HUES48 (cell line): ENCODE measurements at regions not wholly inside any gene's neighbourhood (a gene's known extent, or its start where the extent isn't known, plus 50 kb on each side); places are given as distances from the start of the nearest gene placed in this dataset.
"Not testable (repeated sequence)": the region's sequence is repeated elsewhere in the genome, so short reads cannot be mapped to it uniquely, and the experiment has no call there.

ENCODE experiments used
- H3K27ac ChIP-seq: one replicate; pipeline ENCODE4 v1.7.0; 2013; ENCODE audit warnings: low read depth, low read length, inconsistent platforms
- H3K27me3 ChIP-seq: 2 replicates; pipeline ENCODE4 v1.6.1; 2013; ENCODE audit warnings: mild to moderate bottlenecking, low read length; ENCODE audit not compliant: control insufficient read depth, insufficient read depth
- H3K36me3 ChIP-seq: 2 replicates; pipeline ENCODE4 v1.6.1; 2013; ENCODE audit warnings: low read length; ENCODE audit not compliant: control insufficient read depth, insufficient read depth
- H3K4me1 ChIP-seq: 2 replicates; pipeline ENCODE4 v1.6.1; 2013; ENCODE audit warnings: mild to moderate bottlenecking, low read length; ENCODE audit not compliant: control insufficient read depth, insufficient read depth
- H3K4me3 ChIP-seq: 2 replicates; pipeline ENCODE4 v1.5.1; 2013; ENCODE audit warnings: mild to moderate bottlenecking, low read depth, low read length
- H3K9ac ChIP-seq: 2 replicates; pipeline ENCODE4 v1.6.1; 2013; ENCODE audit warnings: mild to moderate bottlenecking, low read depth, low read length, moderate library complexity
- H3K9me3 ChIP-seq: 2 replicates; pipeline ENCODE4 v1.6.1; 2013; ENCODE audit warnings: low read length; ENCODE audit not compliant: control insufficient read depth, insufficient read depth

- H3K4me3 ChIP-seq = no peak overlapping the region
- H3K27ac ChIP-seq = no peak overlapping the region
- no peaks in the 10 kb centered on the region for H3K9me3 ChIP-seq
These were observed 70.8 kb upstream of the CDC42EP3 start for GRCh38 chr2:37742286-37742685.

GRCh38 chr2:37744010-37744409 is 72.6 kb upstream of the CDC42EP3 start:
- Histone ChIP-seq H3K36me3 (no peaks in the 10 kb centered on the region), H3K9ac (no peak overlapping the region), H3K9me3 (no peaks in the 10 kb centered on the region), H3K27me3 (no peaks in the 10 kb centered on the region), H3K4me3 (no peak overlapping the region), H3K4me1 (no peaks in the 10 kb centered on the region), H3K27ac (no peak overlapping the region)

More at GRCh38 chr2:37742286-37742685, 70.8 kb upstream of the CDC42EP3 start:
- no peaks in the 10 kb centered on the region for H3K4me1 ChIP-seq
- H3K9ac ChIP-seq = no peak overlapping the region
- H3K36me3 ChIP-seq = no peaks in the 10 kb centered on the region
- no peaks in the 10 kb centered on the region for H3K27me3 ChIP-seq

- not testable (repeated sequence) for H3K9ac ChIP-seq, H3K4me3 ChIP-seq, H3K27me3 ChIP-seq, H3K36me3 ChIP-seq, H3K4me1 ChIP-seq, H3K27ac ChIP-seq, H3K9me3 ChIP-seq
These were observed 73.5 kb upstream of the CDC42EP3 start for GRCh38 chr2:37744961-37745360.

- not testable (repeated sequence) for H3K36me3 ChIP-seq, H3K4me1 ChIP-seq, H3K9ac ChIP-seq, H3K4me3 ChIP-seq, H3K27me3 ChIP-seq, H3K27ac ChIP-seq, H3K9me3 ChIP-seq
These were observed 74.6 kb upstream of the CDC42EP3 start for GRCh38 chr2:37746011-37746410.

GRCh38 chr2:37746883-37747282 is 75.4 kb upstream of the CDC42EP3 start:
- no peaks in the 10 kb centered on the region for H3K4me1 ChIP-seq
- no peak overlapping the region for H3K27ac ChIP-seq
- H3K9ac ChIP-seq = no peak overlapping the region
- no peaks in the 10 kb centered on the region for H3K36me3 ChIP-seq
- H3K4me3 ChIP-seq = no peak overlapping the region
- no peaks in the 10 kb centered on the region for H3K9me3 ChIP-seq
- no peaks in the 10 kb centered on the region for H3K27me3 ChIP-seq

GRCh38 chr2:37748541-37748940 is 77.1 kb upstream of the CDC42EP3 start:
- Histone ChIP-seq H3K27ac (no peak overlapping the region), H3K4me1 (no peaks in the 10 kb centered on the region), H3K4me3 (no peak overlapping the region), H3K9ac (no peak overlapping the region), H3K9me3 (no peaks in the 10 kb centered on the region), H3K27me3 (no peaks in the 10 kb centered on the region), H3K36me3 (no peaks in the 10 kb centered on the region)

GRCh38 chr2:37750286-37750685 is 78.8 kb upstream of the CDC42EP3 start:
- not testable (repeated sequence) for H3K27ac ChIP-seq, H3K9ac ChIP-seq, H3K4me1 ChIP-seq, H3K27me3 ChIP-seq, H3K36me3 ChIP-seq, H3K9me3 ChIP-seq, H3K4me3 ChIP-seq

- H3K27me3 ChIP-seq = no peaks in the 10 kb centered on the region
- no peak overlapping the region for H3K4me3 ChIP-seq
- no peak overlapping the region for H3K27ac ChIP-seq
- H3K9ac ChIP-seq = no peak overlapping the region
- H3K36me3 ChIP-seq = no peaks in the 10 kb centered on the region
- H3K9me3 ChIP-seq = no peaks in the 10 kb centered on the region
- H3K4me1 ChIP-seq = no peaks in the 10 kb centered on the region
These were observed 81.3 kb upstream of the CDC42EP3 start for GRCh38 chr2:37752766-37753165.

- H3K36me3 ChIP-seq = no peaks in the 10 kb centered on the region
- H3K9me3 ChIP-seq = no peaks in the 10 kb centered on the region
- H3K9ac ChIP-seq = no peak overlapping the region
- H3K4me1 ChIP-seq = no peaks in the 10 kb centered on the region
- H3K4me3 ChIP-seq = no peak overlapping the region
- H3K27ac ChIP-seq = no peak overlapping the region
- H3K27me3 ChIP-seq = no peaks in the 10 kb centered on the region
These were observed 82.3 kb upstream of the CDC42EP3 start for GRCh38 chr2:37753758-37754157.

- H3K27me3 ChIP-seq, H3K27ac ChIP-seq, H3K4me3 ChIP-seq, H3K36me3 ChIP-seq, H3K9ac ChIP-seq, H3K9me3 ChIP-seq, H3K4me1 ChIP-seq: not testable (repeated sequence)
These were observed 84.6 kb upstream of the CDC42EP3 start for GRCh38 chr2:37755961-37756559.

GRCh38 chr2:37757456-37757855 is 86.0 kb upstream of the CDC42EP3 start:
- not testable (repeated sequence) for H3K27me3 ChIP-seq, H3K9me3 ChIP-seq, H3K4me3 ChIP-seq, H3K4me1 ChIP-seq, H3K9ac ChIP-seq, H3K36me3 ChIP-seq, H3K27ac ChIP-seq

- not testable (repeated sequence) for H3K9me3 ChIP-seq, H3K36me3 ChIP-seq, H3K9ac ChIP-seq, H3K27ac ChIP-seq, H3K27me3 ChIP-seq, H3K4me3 ChIP-seq, H3K4me1 ChIP-seq
These were observed 86.7 kb upstream of the CDC42EP3 start for GRCh38 chr2:37758141-37758601.
